ENCODE measurements at regions not wholly inside any gene's neighbourhood (a gene's known extent, or its start where the extent isn't known, plus 50 kb on each side); places are given as distances from the start of the nearest gene placed in this dataset.
"Not testable (repeated sequence)": the region's sequence is repeated elsewhere in the genome, so short reads cannot be mapped to it uniquely, and the experiment has no call there.

- DNase-seq (ENCODE audit: low read depth) = no peak
Observed at GRCh38 chr5:88666761-88667495, 216.1 kb downstream of the MEF2C start.

DNA sequence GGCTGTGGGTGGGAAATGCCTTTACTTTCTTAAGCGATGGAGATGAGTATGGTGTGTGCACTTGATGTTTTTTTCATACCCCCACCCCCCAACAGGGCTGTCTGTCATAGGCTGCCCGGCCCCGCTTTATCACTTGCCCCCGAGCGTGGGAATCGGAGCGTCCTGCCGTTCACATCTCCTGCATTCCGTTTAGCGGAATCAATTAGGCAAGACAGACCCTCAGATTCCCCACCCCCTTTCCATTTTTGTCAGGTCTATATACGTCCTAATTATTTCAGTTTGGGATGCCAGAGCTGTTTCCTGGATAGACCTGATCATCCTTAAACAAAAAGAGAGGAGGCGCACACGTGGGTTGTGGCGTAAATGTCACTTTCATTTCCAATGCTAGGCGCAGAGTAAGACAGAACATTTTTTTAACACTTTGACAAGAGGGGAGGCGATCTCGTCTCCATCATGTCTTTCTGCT lies 217.2 kb downstream of the MEF2C start:
- DNase-seq (ENCODE audit: low read depth) = no peak

DNA sequence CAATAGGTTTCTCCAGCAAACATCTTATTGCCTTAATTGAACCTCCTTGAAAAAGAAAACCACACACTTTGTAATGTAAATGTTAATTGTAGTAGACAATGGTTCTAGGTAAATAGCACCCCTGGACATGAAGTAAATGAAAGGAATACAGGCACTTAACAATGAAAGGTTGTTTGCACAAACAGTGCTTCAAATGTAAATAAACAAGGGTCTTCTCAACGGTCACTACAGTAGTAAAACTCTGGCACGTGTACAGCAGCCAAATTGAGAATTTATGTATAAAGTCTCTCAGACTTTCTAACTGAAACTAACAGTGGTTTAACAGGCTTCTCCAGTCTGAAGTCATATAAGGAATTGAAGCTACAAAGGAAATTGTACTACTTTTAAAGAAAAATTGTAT lies 218.3 kb downstream of the MEF2C start:
- no peak for DNase-seq (ENCODE audit: low read depth)

GRCh38 chr5:88663793-88664216 lies 219.2 kb downstream of the MEF2C start:
- DNase-seq (ENCODE audit: low read depth) = no peak

DNA sequence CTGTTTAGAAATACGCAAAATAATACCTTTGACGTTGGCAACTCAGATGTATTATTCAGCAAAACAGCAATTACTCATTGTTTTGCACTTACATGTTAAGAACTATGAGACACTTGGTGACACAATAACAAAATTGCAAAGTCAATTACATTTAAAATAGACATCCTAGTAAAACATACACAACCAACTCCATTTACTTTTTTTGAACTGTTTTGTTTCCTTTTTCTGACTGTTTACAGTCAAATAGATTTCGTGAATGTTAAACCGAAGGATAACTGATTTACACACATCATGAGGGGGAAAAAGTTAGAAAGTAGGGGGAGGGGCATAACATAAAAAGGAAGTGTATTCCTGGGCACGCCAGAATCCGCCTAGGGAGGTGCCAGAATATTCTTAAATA lies 220.1 kb downstream of the MEF2C start:
- no peak for DNase-seq (ENCODE audit: low read depth)

GRCh38 chr5:88661806-88662207 lies 221.2 kb downstream of the MEF2C start:
- DNase-seq (ENCODE audit: low read depth) = no peak

- DNase-seq (ENCODE audit: low read depth) = peak; percentile 54
Observed at GRCh38 chr5:88660947-88661805, 221.8 kb downstream of the MEF2C start.

DNA sequence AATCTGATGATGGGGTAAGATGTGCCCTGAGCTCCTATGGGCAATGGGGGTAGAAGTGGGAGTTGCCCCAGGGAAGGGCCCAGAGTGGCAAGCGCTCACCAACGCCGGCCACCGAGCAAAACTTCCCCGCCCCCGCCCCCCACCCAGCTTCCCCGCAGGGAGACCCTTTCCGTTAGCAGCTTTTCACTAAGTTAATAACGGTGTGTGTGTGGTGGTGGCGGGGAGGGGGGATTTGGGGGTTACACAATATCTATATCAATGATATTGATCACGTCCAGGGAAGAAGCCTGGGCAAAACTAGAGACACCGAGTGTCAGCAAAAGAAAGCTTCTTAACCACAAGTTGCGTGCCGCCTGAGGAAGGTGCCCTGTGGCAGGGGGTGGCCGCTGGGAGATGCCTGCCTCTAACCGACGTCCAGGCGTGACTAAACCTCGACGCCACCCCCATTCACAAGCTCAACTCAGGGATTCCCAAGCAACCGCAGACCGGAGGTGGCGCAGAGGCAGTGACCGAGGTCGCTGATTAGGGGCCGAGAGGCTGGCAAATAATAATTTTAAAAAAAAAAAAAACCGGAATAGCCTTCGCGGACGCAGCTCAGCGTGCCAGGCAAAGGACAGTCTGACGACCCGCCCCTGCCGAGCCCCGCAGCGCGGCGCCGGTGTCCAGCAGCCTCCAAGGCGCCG lies 222.6 kb downstream of the MEF2C start:
- DNase-seq (ENCODE audit: low read depth) = no peak

DNA sequence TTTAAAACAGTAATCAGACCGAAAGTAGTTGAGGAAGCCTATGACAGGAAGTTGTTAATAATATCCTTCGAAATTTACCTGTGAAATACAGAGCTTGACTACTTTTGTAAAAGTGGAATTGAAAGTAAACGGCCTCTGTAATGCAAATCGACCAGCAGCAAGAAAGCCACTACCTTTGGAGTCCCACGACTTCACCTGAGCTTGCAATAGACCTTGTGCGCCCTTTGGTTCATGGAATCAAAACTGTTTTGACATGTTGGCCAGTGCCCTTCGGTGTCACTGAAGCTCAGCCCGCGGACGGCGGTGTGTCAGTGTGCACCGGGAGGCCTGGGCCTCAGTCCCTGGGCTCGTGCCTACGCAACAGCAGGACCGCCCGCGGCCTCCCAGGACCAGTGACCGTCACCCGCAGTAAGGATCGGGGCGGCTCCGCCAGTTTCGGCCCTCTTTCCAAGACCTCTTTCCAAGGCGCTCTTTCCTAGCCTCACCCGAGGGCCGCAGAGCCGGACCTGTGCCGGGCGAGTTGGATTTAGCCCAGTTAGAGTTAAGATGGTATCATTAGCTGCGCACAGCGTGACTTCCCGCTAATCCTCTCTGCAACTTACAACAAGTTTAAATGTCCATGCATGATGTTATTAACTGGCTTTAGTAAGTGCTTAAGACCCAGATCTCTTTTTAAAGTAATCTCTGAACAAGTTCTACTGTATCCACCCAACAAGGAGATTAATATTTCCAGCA lies 223.3 kb downstream of the MEF2C start:
- no peak for DNase-seq (ENCODE audit: low read depth)

- no peak for DNase-seq (ENCODE audit: low read depth)
Observed at GRCh38 chr5:88658886-88659285, 224.1 kb downstream of the MEF2C start.

GRCh38 chr5:88657906-88658775 lies 224.8 kb downstream of the MEF2C start:
- DNase-seq (ENCODE audit: low read depth) = no peak

DNA sequence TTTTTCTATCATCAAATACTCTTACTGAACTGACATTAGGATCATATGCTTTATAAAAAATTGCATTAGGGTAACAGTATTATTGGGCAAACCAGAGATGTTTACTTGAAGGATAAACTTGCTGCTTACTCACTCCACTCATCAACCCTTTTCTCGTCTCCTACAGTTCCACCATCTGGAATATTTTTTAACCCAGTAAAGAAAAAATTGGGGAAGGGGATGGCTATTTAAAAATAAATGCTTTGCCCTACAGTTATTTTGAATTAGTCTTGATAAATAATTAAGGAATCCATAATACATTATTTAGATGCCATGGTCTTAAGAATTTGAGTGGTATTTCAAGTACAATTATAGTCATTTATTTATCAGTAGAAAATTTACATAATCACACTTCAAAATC lies 225.8 kb downstream of the MEF2C start:
- no peak for DNase-seq (ENCODE audit: low read depth)

DNA sequence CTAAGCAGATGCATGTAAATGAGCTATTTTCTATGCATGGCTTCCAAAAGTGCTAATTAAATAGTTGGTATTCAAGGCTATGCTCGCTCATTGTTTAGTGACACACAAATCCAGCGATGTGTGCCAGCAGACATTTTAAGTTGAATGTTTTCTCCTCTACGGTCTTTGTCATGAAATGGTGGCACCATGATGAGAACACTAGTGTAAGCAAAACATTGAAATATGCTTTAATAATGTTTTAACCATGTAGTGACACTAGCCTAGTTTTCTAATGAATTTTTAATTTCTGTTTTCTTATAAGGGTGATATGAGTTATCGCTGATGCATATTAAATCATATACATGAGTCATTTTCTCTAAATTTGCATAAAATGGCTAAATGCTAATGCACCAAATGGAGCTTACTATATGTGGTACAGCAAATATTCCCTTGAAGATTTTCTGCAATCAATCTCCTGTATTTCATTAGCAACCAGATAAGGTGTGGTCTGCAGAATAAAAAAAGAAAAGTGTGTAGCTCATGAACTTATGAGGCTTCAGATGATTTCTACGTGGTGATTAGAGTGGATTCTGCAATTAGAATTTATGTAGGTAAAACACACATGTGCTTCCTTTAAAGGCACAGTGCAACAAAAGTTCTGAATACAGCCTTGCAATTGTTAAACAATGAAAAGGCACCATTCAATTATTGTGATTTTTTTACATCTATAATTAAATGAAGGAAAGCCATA lies 226.6 kb downstream of the MEF2C start:
- DNase-seq (ENCODE audit: low read depth) = no peak

DNA sequence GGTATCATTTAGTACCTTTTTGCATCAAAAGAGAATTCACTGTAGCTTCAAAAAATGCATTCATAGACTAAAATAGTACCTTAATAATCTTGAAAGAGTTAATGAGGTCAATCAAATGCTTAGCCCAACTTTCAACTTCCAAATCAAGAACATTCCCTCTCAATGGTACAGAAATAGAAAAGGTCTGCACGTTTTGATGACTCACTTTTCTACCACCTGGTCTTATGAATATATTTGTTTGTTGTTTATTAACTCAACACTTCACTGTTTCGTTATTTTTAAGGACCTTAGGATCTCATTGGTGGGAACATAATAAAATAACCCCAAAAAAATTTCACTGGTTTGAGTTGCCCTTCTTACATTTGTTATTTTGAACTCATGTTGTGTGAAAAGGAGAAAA lies 229.5 kb downstream of the MEF2C start:
- no peak for DNase-seq (ENCODE audit: low read depth)

GRCh38 chr5:88647901-88648300 lies 235.1 kb downstream of the MEF2C start:
- DNase-seq (ENCODE audit: low read depth) = no peak

- DNase-seq (ENCODE audit: low read depth) = no peak
Observed at GRCh38 chr5:88646866-88647265, 236.1 kb downstream of the MEF2C start.

DNA sequence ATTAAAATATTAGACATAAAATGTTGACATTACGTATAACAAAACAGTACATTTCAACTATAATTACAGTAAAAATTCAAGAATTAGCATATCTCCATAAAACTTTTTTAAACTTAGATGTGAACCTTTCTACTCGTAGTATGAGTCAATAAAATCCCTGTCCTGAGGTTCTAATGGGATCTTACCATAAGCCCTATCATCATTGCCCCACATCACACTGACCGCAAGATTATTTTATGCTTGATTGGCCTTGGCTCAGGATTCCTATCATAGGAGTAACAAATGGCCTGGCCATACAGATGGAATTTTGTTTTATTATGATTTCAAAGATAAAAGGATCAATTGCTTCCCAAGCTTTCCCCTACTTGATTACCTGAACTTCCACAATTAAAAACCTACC lies 238.3 kb downstream of the MEF2C start:
- no peak for DNase-seq (ENCODE audit: low read depth)

- no peak for DNase-seq (ENCODE audit: low read depth)
Observed at GRCh38 chr5:88643315-88643714, 239.7 kb downstream of the MEF2C start.

DNA sequence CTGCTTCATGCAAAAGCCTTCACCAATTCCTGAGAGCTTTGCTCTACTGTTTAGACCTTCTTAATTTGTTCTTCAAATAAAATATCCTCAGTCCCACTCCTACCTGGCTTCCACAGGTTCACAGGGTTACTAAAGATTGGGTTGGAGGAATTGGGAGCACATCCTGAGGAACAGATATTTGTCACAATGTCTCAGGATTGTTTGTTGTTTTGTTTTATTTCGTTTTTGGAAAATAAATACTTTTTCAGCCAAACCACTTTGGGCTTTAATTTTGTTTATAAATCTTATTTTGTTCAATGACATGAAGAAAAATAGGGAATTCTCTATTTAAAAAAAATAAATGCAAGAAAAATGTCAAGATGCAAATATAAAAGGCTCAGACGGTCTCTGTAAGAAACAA lies 249.0 kb downstream of the MEF2C start:
- no peak for DNase-seq (ENCODE audit: low read depth)

- not testable (repeated sequence) for DNase-seq (ENCODE audit: low read depth)
Observed at GRCh38 chr5:88622890-88623289, 260.1 kb downstream of the MEF2C start.
